ENCODE measurements at regions not wholly inside any gene's neighbourhood (a gene's known extent, or its start where the extent isn't known, plus 50 kb on each side); places are given as distances from the start of the nearest gene placed in this dataset.
A peak's percentile ranks its signal among the peaks of the same experiment; 100 is the strongest.
"Not testable (repeated sequence)": the region's sequence is repeated elsewhere in the genome, so short reads cannot be mapped to it uniquely, and the experiment has no call there.

- DNase-seq (ENCODE audit: low read depth), result not testable (repeated sequence)
These were observed 1265.9 kb upstream of the PCDH10 start for GRCh38 chr4:131883181-131883580.

- not testable (repeated sequence) for DNase-seq (ENCODE audit: low read depth)
These were observed 1223.4 kb upstream of the PCDH10 start for GRCh38 chr4:131925662-131926061.

GRCh38 chr4:131967646-131968045 lies 1181.4 kb upstream of the PCDH10 start:
- DNase-seq (ENCODE audit: low read depth), result peak; percentile 55

GRCh38 chr4:131974730-131975129 lies 1174.4 kb upstream of the PCDH10 start:
- no peak for DNase-seq (ENCODE audit: low read depth)

GRCh38 chr4:131975276-131976132 lies 1173.6 kb upstream of the PCDH10 start:
- not testable (repeated sequence) for DNase-seq (ENCODE audit: low read depth)

- not testable (repeated sequence) for DNase-seq (ENCODE audit: low read depth)
These were observed 1172.7 kb upstream of the PCDH10 start for GRCh38 chr4:131976133-131977002.

- no peak for DNase-seq (ENCODE audit: low read depth)
These were observed 1171.0 kb upstream of the PCDH10 start for GRCh38 chr4:131978120-131978519.

- no peak for DNase-seq (ENCODE audit: low read depth)
These were observed 1159.5 kb upstream of the PCDH10 start for GRCh38 chr4:131989576-131989975.

- peak; percentile 52 for DNase-seq (ENCODE audit: low read depth)
These were observed 1147.6 kb upstream of the PCDH10 start for GRCh38 chr4:132001542-132001941.

GRCh38 chr4:132003593-132003992 lies 1145.5 kb upstream of the PCDH10 start:
- no peak for DNase-seq (ENCODE audit: low read depth)

- no peak for DNase-seq (ENCODE audit: low read depth)
These were observed 1133.8 kb upstream of the PCDH10 start for GRCh38 chr4:132015321-132015720.

- no peak for DNase-seq (ENCODE audit: low read depth)
These were observed 1132.3 kb upstream of the PCDH10 start for GRCh38 chr4:132016703-132017350.

GRCh38 chr4:132026166-132026565 lies 1122.9 kb upstream of the PCDH10 start:
- no peak for DNase-seq (ENCODE audit: low read depth)

GRCh38 chr4:132026816-132027215 lies 1122.3 kb upstream of the PCDH10 start:
- no peak for DNase-seq (ENCODE audit: low read depth)

GRCh38 chr4:132056496-132056895 lies 1092.6 kb upstream of the PCDH10 start:
- DNase-seq (ENCODE audit: low read depth), result no peak

GRCh38 chr4:132059227-132059626 lies 1089.9 kb upstream of the PCDH10 start:
- DNase-seq (ENCODE audit: low read depth), result no peak

GRCh38 chr4:132062611-132063239 lies 1086.4 kb upstream of the PCDH10 start:
- no peak for DNase-seq (ENCODE audit: low read depth)

- DNase-seq (ENCODE audit: low read depth), result no peak
These were observed 1085.3 kb upstream of the PCDH10 start for GRCh38 chr4:132063829-132064228.

GRCh38 chr4:132065940-132066495 lies 1083.1 kb upstream of the PCDH10 start:
- peak; percentile 2 for DNase-seq (ENCODE audit: low read depth)

GRCh38 chr4:132071815-132072214 lies 1077.3 kb upstream of the PCDH10 start:
- DNase-seq (ENCODE audit: low read depth), result peak; percentile 32

- DNase-seq (ENCODE audit: low read depth), result no peak
These were observed 1072.3 kb upstream of the PCDH10 start for GRCh38 chr4:132076829-132077228.
